NCI-H2107 treated with DMSO at 0.1 percent for 48 hours (cell line): ENCODE measurements at regions not wholly inside any gene's neighbourhood (a gene's known extent, or its start where the extent isn't known, plus 50 kb on each side); places are given as distances from the start of the nearest gene placed in this dataset.

Source experiments
- DNase-seq: peaks from one replicate; lab custom pipeline; 2025; ENCODE audit not compliant: unreplicated experiment; lab: John Stamatoyannopoulos, UW

- DNase-seq: no peak
Observed at GRCh38 chr4:144902614-144903013, 195.4 kb downstream of the ANAPC10 start.

GRCh38 chr4:144903953-144904711, 193.9 kb downstream of the ANAPC10 start:
- DNase-seq: no peak

- DNase-seq: no peak
Observed at GRCh38 chr4:144905286-144905685, 192.7 kb downstream of the ANAPC10 start.

GRCh38 chr4:144906181-144906925, 191.6 kb downstream of the ANAPC10 start:
- DNase-seq: peak; percentile 1

- no peak for DNase-seq
Observed at GRCh38 chr4:144910723-144911122, 187.3 kb downstream of the ANAPC10 start.
